Colonic mucosa (tissue), 4 donors: ENCODE measurements at regions not wholly inside any gene's neighbourhood (a gene's known extent, or its start where the extent isn't known, plus 50 kb on each side); places are given as distances from the start of the nearest gene placed in this dataset.

Experiments
- DNase-seq: peaks from one replicate; pipeline ENCODE4 v3.0.0-alpha.2; 2020
- H3K27ac ChIP-seq: fragments of 200-600 bp; one replicate; pipeline ENCODE4 v1.8.0; 2021
- H3K27me3 ChIP-seq: fragments of 200-600 bp; one replicate; pipeline ENCODE4 v1.8.0; 2021
- H3K36me3 ChIP-seq: fragments of 200-600 bp; one replicate; pipeline ENCODE4 v1.8.0; 2021
- H3K4me1 ChIP-seq: fragments of 200-600 bp; one replicate; pipeline ENCODE4 v1.8.0; 2021; ENCODE audit warnings: mild to moderate bottlenecking
- H3K4me3 ChIP-seq: fragments of 200-600 bp; one replicate; pipeline ENCODE4 v1.8.0; 2021
- H3K9ac ChIP-seq, 2 donors: one replicate each; pipeline ENCODE4 v1.7.0; 2013; ENCODE audit warnings: control low read depth in 2 of 2, low read depth in 2 of 2, low read length in 2 of 2
- H3K9me3 ChIP-seq: fragments of 200-600 bp; one replicate; pipeline ENCODE4 v1.8.0; 2021
- CTCF ChIP-seq: fragments of 200-600 bp; IDR thresholded peaks from one replicate; pipeline ENCODE4 v1.8.0; 2022; ENCODE audit warnings: antibody characterized with exemption, mild to moderate bottlenecking
- intact Hi-C: fragments of 100-400 bp; cut with DNase I; formaldehyde crosslinking; loops from one replicate; pipeline ENCODE4 v1.14.1; 2022
- donor health status: healthy.
- donor health status: DM: no; HTN: no; CAD: no.
- donor health status: DM: no; HTN: no; CAD: no.

GRCh38 chr2:175621821-175622220 is 380.2 kb downstream of the LNPK start:
- no peaks in the 10 kb centered on the region for H3K9me3 ChIP-seq
- H3K27me3 ChIP-seq, result no peaks in the 10 kb centered on the region
- intact Hi-C loops, result no loop called here
- no peaks in the 10 kb centered on the region for H3K4me1 ChIP-seq
- no peak overlapping the region for H3K4me3 ChIP-seq
- H3K36me3 ChIP-seq, result no peaks in the 10 kb centered on the region
- TF ChIP-seq CTCF, result no peak
- H3K9ac ChIP-seq, result no peak overlapping the region
- no peak overlapping the region for H3K27ac ChIP-seq
- DNase-seq, result no peak

GRCh38 chr2:175620106-175620505 is 382.0 kb downstream of the LNPK start:
- Histone ChIP-seq H3K27ac (no peak overlapping the region), H3K9ac (no peak overlapping the region), H3K36me3 (no peaks in the 10 kb centered on the region), H3K9me3 (no peaks in the 10 kb centered on the region), H3K4me3 (no peak overlapping the region), H3K27me3 (no peaks in the 10 kb centered on the region), H3K4me1 (no peaks in the 10 kb centered on the region)
- TF ChIP-seq CTCF, result no peak
- no peak for DNase-seq
- intact Hi-C loops, result no loop called here

- intact Hi-C loops, result no loop called here
Measured at GRCh38 chr2:175619179-175620045, 382.7 kb downstream of the LNPK start.

GRCh38 chr2:175612280-175612679 is 389.8 kb downstream of the LNPK start:
- H3K9me3 ChIP-seq, result no peaks in the 10 kb centered on the region
- TF ChIP-seq CTCF, result no peak
- H3K27ac ChIP-seq, result no peak overlapping the region
- H3K9ac ChIP-seq, result no peak overlapping the region
- no peak overlapping the region for H3K4me3 ChIP-seq
- intact Hi-C loops, result no loop called here
- no peak for DNase-seq
- no peaks in the 10 kb centered on the region for H3K4me1 ChIP-seq
- no peaks in the 10 kb centered on the region for H3K27me3 ChIP-seq
- no peaks in the 10 kb centered on the region for H3K36me3 ChIP-seq

More at GRCh38 chr2:175619179-175620045, 382.7 kb downstream of the LNPK start:
- H3K9me3 ChIP-seq, result no peaks in the 10 kb centered on the region
- DNase-seq, result no peak
- H3K36me3 ChIP-seq, result no peaks in the 10 kb centered on the region
- H3K9ac ChIP-seq, result no peak overlapping the region
- no peaks in the 10 kb centered on the region for H3K27me3 ChIP-seq
- no peak overlapping the region for H3K27ac ChIP-seq
- TF ChIP-seq CTCF, result no peak
- H3K4me3 ChIP-seq, result no peak overlapping the region
- no peaks in the 10 kb centered on the region for H3K4me1 ChIP-seq

- no peak for DNase-seq
- TF ChIP-seq CTCF, result no peak
Measured at GRCh38 chr2:175606010-175606841, 395.8 kb downstream of the LNPK start.

More at GRCh38 chr2:175606010-175606841, 395.8 kb downstream of the LNPK start:
- no peaks in the 10 kb centered on the region for H3K4me1 ChIP-seq
- intact Hi-C loops, result no loop called here
- no peaks in the 10 kb centered on the region for H3K9me3 ChIP-seq
- H3K9ac ChIP-seq, result no peak overlapping the region
- H3K4me3 ChIP-seq, result no peak overlapping the region
- H3K27ac ChIP-seq, result no peak overlapping the region
- H3K27me3 ChIP-seq, result no peaks in the 10 kb centered on the region
- H3K36me3 ChIP-seq, result no peaks in the 10 kb centered on the region
